Omental fat pad (tissue), 3 donors: ENCODE measurements at regions not wholly inside any gene's neighbourhood (a gene's known extent, or its start where the extent isn't known, plus 50 kb on each side); places are given as distances from the start of the nearest gene placed in this dataset.
"Not testable (repeated sequence)": the region's sequence is repeated elsewhere in the genome, so short reads cannot be mapped to it uniquely, and the experiment has no call there.

Experiments
- ATAC-seq: fragments of 150-250 bp; one replicate; pipeline ENCODE4 v1.9.1; 2016; ENCODE audit warnings: mild to moderate bottlenecking, moderate library complexity; ENCODE audit not compliant: low FRiP score
- DNase-seq: peaks from one replicate; pipeline ENCODE4 v3.0.0-alpha.2; 2019; ENCODE audit warnings: low spot score
- CTCF ChIP-seq, 3 donors: fragments of 450-650 bp; IDR thresholded peaks; one replicate each; pipeline ENCODE4 v1.5.1; 2016 to 2017; ENCODE audit warnings: antibody characterized with exemption in 3 of 3, mild to moderate bottlenecking in 3 of 3, moderate library complexity in 2 of 3

DNA sequence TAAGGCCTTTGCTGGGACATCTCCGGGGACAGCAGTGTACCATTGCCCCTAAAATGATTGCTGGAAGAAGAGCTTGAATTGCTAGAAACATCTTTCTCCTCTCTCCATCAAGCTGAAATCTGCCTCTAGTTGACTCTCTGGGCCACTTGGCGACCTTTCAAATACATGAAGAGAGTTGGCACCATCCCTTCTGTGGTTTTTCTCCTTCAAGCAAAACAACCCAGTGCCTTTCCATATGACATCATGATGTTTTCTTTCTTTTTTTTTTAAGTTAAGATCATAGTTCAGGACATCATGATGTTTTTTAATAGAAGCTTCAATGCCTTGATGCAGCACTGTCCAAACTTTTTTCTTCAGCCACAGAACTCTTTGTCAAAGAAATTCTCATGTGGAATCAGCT is 144.0 kb upstream of the PTPRG start:
- TF ChIP-seq CTCF (IDR thresholded peaks at IDR 0.05) = no peak
- no peak for ATAC-seq
- DNase-seq = no peak

DNA sequence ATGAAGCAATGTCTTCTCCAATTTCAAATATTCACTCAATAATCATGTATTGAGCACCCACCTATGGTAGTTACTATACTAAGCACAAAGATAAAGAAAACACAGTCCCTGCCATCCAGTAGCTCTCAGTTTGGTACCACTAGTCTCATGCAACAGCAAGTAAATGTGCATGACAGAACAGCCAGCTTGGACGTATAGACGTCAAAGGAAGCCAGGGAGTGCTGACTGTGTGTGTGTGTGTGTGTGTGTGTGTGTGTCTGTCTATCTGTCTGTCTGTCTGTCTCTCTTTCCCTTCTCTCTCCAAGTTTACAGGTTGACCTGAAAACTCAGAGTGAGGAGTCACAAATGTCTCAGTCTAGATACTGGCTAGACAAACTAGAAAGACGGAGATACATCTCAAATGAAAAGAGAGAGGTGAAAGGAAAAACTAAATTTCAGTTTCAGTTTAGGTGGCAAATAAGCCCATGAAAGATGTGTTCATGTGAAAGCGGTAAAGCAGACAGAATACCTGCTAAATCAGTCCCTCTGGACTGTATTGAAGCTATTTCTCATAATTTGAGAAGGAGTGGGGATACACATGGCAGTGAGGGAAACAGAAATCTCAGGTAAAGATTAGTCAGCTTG is 141.1 kb upstream of the PTPRG start:
- DNase-seq = no peak
- no peak for ATAC-seq
- TF ChIP-seq CTCF (IDR thresholded peaks at IDR 0.05) = no peak

- DNase-seq = no peak
- ATAC-seq = no peak
- no peak for TF ChIP-seq CTCF (IDR thresholded peaks at IDR 0.05)
Observed at GRCh38 chr3:61422945-61423673, 138.3 kb upstream of the PTPRG start.

DNA sequence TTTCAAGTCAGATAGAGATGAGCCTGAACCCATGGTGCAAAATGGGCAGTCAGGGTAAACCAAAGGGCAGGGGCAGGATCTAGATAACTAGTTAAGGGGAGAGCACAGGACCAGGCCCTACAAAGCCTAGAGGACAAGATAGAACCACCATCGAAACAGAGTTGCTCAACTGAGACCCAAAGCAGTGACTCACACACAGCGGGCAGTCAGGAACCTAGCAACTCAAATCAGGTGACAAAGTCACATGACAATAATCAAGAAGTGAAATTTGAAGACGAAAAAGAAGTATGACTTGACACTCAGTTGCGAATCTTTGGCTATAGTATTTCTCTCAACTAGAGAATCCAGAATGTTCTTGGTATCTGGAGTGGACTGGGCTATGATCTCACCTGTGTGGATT is 136.0 kb upstream of the PTPRG start:
- DNase-seq (no peak), ATAC-seq (no peak)
- TF ChIP-seq CTCF (IDR thresholded peaks at IDR 0.05) = no peak

DNA sequence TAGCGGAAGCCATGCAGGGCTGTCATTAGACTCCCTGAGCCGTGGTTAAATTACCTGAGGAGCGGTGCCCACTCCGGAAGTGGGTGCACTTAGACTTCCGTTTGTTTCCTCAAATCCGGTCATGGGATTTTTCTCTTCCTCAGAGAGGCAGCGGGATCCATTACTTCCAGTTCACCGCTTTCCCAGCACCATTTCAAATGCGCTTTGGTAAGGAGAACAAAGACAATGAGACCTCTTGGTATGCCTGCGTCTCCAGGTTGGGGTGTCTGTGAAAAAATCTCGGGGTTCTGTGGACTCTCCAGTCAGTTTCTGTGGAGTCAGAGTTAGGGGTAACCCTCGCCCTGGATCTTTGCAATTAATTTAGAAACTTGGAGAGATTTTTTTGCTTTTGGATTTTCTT is 132.3 kb upstream of the PTPRG start:
- no peak for TF ChIP-seq CTCF (IDR thresholded peaks at IDR 0.05)
- no peak for DNase-seq
- no peak for ATAC-seq

DNA sequence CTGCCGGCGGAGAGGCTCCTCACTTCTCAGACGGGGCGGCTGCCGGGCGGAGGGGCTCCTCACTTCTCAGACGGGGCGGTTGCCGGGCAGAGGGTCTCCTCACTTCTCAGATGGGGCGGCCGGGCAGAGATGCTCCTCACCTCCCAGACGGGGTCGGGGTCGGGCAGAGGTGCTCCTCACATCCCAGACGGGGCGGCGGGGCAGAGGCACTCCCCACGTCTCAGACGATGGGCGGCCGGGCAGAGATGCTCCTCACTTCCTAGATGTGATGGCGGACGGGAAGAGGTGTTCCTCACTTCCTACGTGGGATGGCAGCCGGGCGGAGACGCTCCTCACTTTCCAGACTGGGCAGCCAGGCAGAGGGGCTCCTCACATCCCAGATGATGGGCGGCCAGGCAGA is 126.5 kb upstream of the PTPRG start:
- not testable (repeated sequence) for DNase-seq, ATAC-seq

GRCh38 chr3:61435361-61435760 is 126.0 kb upstream of the PTPRG start:
- DNase-seq, ATAC-seq: not testable (repeated sequence)
